PC-3 (cell line): ENCODE measurements at regions not wholly inside any gene's neighbourhood (a gene's known extent, or its start where the extent isn't known, plus 50 kb on each side); places are given as distances from the start of the nearest gene placed in this dataset.

Source experiments
- CTCF ChIP-seq: fragments of 300-600 bp; sonication (generic); conservative IDR thresholded peaks from 2 replicates; pipeline ENCODE4 v1.5.1; 2017; ENCODE audit warnings: antibody characterized with exemption, low read depth, mild to moderate bottlenecking, low read length
- EZH2 ChIP-seq: fragments of 300-600 bp; sonication (generic); IDR thresholded peaks from one replicate; pipeline ENCODE4 v1.6.1; 2017; ENCODE audit warnings: antibody characterized with exemption, mild to moderate bottlenecking, low read length; ENCODE audit not compliant: unreplicated experiment

GRCh38 chr1:11594222-11594621 lies 60.0 kb downstream of the FBXO2 start:
- TF ChIP-seq CTCF (peak; percentile 24; the same call in 1 of the 2 replicates), EZH2 (no peak)
